HG03066 (cell line): ENCODE measurements at regions not wholly inside any gene's neighbourhood (a gene's known extent, or its start where the extent isn't known, plus 50 kb on each side); places are given as distances from the start of the nearest gene placed in this dataset.
"Not testable (repeated sequence)": the region's sequence is repeated elsewhere in the genome, so short reads cannot be mapped to it uniquely, and the experiment has no call there.

Experiments used
- ATAC-seq: cut with Tn5 transposase; IDR thresholded peaks from one replicate; pipeline ENCODE4 v1.9.1; 2021; ENCODE audit warnings: low read depth; ENCODE audit not compliant: unreplicated experiment

DNA sequence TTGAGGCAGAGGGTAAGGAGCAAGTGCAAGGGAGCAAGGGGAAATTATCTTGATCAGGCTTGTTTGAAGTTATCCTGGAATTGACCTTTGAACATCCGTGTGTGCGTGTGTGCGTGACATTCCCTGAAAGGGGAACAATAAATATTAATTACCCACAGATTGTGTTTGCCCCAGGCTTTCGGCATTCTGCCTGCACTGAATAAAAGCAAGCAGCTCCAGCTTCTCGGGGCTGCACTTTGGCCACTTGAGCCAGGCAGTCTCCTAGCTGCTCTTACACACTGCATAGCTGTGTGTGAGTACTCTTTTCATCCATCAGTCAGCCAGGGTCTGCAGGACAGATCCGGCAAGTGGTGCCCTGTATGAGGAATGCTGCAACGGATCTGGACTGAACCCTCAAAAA is 107.7 kb upstream of the BTN3A2 start:
- ATAC-seq: no peak

DNA sequence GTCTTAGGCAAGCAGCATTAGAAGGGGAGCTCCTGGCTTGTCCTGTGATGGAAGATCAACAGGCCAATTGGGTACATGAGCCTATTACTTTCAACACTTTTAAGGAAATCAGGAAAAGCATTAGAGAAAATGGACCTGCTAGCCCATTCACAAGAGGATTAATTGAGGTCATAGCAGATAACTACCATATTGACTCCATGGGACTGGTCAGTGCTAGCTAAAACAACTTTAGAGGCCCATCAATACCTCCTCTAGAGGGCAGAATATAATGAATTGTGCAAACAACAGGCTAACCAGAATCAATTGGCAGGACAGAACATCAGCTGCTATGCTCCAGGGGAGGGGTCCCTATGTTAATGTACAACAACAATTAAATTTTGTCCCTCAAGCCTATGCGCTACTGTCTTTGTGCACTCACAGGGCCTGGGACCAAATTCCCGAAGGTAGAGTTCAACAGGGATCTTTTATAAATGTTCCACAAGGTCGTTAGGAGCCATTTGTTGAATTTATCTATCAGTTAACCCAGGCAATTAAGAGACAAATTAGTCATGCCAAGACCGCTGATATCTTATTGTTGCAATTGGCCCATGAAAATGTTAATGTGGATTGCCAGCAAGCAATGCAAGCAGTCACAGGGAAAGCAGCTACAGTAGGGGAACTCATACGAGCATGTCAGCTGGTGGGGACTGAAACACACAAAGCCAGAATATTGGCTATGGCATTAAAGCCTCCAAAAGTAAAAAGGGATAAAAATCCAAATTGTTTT is 106.6 kb upstream of the BTN3A2 start:
- ATAC-seq: no peak

DNA sequence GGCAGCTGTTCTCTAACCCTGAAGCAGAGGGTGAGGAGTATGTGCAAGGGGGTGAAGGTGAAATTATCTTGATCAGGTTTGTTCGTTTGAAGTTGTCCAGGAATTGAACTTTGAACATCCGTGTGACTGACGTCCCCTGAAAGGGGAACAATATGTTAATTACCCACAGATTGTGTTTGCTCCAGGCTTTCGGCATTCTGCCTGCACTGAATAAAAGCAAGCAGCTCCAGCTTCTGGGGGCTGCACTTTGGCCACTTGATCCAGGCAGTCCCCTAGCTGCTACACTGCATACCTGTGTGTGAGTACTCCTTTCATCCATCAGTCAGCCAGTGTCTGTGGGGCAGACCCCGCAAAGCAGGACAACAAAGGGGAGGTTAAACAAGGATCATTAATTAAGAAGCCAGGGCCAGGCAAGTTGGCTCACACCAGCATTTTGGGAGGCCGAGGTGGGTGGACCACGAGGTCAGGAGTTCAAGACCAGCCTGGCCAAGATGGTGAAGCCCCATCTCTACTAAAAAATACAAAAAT is 104.8 kb upstream of the BTN3A2 start:
- no peak for ATAC-seq

DNA sequence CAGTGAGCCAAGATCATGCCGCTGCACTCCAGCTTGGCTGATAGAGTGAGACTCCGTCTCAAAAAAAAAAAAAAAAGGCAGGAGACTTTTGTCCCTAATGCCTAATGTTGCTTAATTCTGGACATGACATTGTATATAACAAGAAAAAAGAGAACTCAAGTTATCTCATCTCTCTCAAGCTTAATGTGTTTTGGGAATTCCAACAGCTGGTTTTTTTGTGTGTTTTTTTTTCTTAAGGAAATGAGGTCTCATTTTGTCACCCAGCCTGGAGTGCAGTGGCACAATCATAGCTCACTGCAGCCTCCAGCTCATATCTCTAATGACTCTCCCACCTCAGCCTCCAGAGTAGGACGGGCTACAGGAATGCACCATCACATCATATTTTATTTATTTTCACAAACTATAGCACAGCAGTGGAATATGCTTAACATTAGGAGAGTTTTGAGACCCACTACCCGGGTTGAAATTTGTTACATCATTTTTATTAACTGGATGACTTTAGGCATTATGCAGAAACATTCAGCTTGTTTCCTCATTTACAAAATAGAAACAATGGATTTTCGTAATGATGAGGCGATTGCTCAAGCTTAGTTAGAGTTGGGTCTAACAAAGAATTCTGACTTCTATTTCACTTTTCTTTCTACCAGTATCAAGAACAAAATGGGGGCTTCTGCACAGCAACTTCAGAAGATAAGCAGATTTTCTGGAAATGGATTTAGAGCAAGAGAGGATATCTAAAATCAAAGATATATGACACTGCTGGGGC is 104.1 kb upstream of the BTN3A2 start:
- ATAC-seq: no peak

DNA sequence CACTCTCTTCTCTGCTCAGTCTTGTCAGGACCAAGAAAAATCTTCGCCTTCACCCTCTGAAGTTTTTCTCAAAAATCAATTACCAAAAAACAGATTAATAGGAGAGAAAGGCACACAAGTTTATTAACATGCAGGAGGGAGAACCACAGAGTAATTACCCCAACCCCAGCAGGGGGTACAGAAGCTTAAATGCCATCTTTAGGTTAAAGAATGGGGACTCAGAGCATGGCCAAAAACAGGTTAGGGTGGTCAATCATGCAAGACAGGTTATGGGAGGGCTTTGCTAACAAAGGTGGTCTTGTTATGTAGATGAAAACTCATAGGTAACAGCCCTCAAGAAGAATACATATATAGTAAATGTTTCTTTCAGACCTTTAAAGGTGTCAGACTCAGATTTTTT is 100.5 kb upstream of the BTN3A2 start:
- ATAC-seq: no peak

DNA sequence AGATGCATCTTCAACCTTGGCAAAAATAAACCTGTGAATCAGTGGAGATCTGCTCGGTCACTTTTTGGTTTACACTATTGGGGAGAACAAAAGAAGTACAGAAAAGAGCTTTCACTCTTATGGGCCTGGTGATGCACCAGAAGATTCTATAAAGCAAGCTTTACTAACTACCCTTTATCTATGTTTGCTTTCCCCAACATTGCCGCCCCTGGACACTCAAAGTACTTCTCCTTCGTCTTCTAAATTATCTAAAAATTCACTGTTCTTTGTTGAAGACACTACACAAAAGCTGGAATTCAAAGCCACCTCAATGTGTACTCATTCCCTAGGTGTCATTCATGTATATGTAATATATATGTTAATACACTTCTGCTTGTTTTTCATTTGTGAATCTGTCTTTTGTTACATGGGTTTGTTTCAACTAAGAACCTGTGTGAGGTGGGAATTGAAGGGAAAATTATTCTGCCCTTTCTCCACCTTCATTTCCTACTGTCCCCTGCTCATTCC is 97.9 kb upstream of the BTN3A2 start:
- no peak for ATAC-seq

DNA sequence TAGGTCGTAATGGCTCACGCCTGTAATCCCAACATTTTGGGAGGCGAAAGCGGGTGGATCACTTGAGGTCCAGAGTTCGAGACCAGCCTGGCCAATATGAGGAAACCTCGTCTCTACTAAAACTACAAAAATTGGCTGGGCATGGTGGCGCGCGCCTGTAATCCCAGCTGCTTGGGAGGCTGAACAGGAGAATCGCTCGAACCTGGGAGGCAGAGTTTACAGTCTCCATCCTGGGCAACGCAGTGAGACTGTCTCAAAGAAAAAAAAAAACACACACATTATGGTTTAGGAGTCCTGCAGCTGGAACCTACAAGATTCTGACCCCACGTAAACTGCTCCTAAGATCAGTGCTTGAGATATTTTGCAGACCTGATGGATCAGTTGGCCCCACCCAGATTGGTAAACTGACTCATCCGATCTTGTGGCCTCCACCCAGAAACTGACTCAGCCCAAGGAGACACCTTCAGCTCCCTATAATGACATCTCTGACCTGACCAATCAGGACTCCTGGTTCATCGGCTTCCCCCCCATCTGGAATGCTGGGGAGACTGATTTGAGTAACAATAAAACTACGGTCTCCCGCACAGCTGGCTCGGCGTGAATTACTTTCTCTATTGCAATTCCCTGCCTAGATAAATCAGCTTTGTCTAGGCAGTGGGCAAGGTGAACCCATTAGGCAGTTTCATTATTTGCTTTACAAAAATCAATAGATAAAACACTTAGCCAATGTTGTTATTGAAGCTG is 96.2 kb upstream of the BTN3A2 start:
- no peak for ATAC-seq

DNA sequence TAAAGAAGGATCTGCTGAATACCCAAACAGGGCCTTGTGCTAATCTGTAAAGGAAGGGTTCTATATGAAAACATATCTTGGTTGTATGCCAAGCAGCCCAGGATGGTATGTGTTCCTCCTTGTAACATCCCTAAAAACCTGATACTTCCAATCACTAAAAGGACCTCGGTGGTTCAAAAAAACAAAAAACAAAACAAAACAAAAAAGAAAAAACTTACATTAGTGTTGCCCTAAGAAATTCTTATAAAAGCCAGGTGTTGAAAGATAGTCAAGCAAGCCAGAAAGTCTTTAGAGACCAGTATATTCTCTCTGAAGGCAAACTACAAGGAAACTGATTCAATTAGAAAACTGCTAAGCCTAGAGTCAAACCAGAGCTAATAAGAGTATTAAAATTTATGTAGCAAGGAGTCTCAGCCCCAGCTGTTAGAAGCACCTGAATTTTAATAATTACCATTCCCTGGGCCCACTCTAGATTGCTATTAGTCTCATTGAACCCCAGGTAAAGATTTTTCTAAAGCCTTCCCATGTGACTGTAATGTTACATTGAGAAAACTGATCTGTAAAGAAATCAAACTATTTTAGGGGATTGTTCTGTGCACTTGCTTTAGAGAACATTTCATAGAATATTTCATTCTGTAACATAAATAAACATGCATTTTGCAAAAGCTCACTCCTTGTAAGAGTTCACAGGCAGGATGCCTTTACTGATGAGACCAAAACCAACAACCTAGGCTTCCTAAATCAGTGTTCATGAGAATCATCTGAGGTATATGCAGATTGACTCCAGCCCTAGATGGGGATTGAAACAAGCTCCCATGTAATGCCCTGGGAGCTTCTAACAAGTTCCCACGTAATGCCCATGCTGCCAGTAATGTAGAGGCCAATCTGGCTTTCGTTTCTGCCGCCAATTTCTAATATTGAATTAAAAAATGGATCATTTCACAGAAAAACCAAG is 95.2 kb upstream of the BTN3A2 start:
- ATAC-seq: no peak

DNA sequence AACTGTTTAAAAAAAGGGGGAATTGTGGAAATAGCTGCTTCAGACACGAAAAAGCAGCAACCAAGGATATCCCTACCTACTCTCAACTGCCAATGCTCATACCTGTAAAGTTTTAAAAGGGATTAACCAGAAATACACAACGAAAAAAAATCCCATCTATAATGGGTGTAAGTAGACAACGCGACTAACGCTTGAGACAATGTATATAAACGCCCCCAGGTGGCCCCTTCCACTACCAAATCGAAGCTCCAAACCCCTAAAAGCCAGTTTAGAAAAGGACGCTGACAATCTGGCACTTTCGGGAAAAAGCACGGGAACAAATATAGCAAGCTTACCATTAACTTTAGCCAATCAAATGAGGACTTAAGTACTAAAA is 94.5 kb upstream of the BTN3A2 start:
- no peak for ATAC-seq

DNA sequence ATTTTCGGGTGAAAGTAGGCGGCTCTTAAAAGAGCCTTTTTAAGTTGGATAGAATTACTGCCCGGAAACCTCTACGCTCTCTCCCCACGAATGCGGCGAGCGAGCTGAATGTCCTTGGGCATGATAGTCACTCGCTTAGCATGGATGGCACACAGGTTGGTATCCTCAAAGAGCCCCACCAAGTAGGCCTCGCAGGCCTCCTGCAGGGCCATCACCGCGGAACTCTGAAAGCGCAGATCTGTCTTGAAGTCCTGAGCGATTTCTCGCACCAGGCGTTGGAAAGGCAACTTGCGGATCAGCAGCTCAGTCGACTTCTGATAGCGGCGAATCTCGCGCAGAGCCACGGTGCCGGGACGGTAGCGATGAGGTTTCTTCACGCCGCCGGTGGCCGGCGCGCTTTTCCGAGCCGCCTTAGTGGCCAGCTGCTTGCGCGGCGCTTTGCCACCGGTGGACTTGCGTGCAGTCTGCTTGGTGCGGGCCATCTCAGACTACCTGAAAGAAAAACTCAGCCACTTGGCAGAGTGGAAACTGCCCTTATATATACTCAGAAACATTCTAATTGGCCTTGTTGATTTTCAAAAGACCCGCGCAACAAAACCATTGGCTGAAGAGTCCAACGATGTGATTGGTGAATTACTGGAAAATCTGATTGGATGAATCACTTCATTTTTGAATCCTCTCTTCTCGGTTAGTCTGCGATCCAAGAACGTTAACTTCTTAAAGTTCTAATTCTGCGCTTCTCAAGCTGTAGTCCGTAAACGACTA is 93.9 kb upstream of the BTN3A2 start:
- peak; percentile 33 for ATAC-seq

DNA sequence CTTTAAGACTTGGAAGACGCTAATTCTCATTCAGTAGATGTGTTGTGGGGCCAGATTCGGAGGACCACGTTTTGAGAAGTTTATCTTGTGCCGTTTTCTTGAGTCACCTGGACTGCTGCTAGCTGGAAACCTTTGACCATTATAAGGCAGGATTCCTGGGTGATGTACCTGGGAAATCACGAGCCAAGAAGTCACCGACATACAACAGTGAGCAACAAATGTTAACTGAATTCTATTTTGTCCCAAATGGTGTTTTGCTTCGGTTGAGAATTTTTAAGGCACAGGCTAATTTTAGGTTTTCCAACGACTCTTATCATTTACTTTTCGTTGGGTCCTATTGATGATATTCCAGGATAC is 93.4 kb upstream of the BTN3A2 start:
- ATAC-seq: no peak

DNA sequence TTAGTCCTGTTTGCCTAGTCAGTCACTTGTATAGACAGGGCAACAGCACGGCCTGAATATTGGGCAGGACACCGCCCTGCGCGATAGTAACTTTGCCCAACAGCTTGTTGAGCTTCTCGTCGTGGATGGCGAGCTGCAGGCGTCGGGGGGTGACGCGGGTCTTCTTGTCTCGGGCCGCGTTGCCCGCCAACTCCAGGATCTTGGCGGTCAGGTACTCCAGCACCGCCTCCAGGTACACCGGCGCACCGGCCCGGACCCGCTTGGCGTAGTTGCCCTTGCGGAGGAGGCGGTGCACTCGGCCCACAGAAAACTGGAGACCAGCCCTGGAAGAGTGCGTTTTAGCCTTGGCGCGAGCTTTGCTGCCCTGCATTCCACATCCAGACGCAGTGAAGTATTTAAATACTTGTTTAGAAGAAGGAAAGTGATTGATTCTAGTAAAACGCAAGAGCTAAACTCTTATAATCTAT is 92.8 kb upstream of the BTN3A2 start:
- ATAC-seq: peak; percentile 14

DNA sequence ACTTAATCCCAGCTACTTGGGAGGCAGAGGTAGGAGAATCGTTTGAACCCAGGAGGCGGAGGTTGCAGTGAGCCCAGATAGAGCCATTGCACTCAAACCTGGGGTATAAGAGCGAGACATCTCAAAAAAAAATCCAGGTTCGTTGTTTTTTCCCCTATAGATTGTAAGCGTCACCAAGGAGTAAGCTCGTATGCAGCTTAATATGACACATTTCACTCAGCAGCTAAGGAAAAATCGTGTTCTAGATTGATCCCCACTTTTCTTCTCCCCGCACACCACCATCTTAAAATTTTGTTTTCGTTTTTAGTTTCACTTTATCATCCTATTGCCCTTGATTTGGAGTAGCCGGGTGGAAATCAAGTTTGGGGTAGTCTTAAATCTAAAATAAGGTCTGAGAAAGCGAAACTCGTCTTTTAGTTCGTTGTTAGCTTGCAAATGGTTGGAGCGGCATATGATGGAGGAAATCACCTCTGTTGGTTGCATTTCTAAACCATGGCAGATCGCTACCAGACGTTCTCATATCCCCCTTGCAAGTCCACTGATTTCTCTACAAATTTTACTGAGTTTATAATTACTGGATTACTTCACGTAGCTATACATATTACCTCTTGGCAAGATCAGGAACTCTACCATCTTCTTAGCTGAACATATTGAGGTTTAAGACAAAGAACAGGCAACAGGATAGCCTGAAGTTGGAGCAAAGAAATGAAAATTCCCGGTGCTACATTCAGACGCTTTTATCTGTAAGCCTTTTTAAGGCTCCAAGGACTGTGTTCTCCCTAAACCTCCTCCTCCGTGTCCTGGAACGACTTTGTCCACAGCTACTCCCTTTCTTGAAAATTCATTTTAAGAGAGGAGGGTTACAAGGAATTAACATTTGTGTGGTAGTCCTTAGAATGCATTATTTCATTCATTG is 91.1 kb upstream of the BTN3A2 start:
- ATAC-seq: no peak

DNA sequence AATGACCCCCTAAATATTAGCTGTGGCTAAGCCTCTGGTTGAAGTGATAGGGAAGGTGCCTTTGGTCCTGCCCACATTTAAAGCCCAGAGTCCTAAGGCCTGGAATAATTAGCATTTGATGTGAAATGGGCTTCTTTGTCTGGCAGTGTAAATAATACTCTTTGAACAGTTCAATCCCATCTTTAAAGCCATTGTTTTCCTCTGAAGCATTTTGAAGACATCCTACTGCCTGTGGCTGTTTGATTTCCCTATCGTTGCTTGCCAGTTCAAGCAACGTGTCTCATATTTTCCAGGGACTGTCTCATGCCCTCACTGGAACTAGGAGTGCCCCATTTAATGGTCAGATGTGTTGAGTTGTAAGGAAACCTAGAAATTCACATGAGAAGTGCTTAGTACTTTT is 89.3 kb upstream of the BTN3A2 start:
- ATAC-seq: no peak

DNA sequence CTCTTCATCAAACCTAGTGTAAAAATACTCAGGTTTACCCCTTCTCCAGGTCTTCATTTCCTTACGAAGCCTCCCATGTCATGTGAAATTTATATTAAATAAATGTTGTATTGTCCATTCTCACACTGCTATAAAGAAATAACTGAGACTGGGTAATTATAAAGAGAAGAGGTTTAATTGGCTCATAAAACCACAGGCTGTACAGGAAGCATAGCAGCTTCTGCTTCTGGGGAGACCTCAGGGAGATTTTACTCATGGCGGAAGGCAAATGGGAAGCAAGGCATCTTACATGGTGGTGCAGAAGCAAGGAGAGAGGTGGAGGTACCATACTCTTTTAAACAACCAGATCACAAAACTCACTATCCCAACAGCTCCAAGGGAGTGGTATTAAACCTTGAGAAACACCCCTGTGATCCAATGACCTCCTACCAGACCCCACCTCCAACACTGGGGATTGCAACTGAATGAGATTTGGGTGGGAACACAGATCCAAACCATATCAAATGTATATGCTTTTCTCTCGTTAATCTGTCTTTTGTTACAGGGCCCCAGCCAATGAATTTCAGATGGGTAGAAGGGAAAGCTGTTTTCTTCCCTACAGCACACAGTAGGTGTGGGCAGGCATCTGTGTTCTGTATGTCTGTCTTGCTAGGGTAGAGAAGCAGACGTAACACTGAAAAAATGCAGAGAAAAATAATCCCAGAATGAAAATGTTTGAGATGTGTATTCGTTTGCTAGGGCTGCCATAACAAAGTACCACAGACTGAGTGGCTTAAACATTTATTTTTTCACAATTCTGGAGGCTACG is 88.0 kb upstream of the BTN3A2 start:
- no peak for ATAC-seq

DNA sequence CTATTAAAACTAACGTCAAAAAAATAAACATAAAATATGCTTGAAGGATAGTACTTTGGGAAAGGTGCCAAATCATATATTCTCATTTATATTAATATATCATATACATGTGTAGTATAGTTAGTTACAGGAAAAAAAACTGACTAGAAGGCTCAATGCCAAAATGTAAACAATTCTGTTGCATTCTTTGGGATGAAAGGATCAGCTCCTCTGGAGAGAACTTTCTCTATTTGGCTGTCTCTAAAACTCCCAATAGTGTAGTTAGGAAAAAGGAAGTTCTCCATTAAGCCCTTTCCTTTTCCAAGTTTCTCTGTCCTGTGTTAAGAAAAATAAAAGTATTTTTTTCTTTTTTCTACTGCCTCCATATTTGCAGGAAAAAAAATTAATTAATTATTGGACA is 86.5 kb upstream of the BTN3A2 start:
- ATAC-seq: no peak

DNA sequence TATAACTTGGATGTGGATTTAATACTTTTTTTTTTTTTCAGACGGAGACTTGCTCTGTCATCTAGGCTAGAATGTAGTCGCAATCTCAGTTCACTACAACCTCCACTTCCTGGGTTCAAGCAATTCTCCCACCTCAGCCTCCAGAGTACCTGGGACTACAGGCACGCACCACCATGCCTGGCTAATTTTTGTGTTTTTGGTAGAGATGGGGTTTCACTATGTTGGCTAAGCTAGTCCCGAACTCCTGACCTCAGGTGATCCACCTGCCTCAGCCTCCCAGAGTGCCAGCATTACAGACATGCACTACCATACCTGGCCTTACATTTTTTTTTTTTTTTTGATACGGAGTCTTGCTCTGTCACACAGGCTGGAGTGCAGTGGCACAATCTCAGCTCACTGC is 85.6 kb upstream of the BTN3A2 start:
- not testable (repeated sequence) for ATAC-seq
